ENCODE measurements at regions not wholly inside any gene's neighbourhood (a gene's known extent, or its start where the extent isn't known, plus 50 kb on each side); places are given as distances from the start of the nearest gene placed in this dataset.
"Not testable (repeated sequence)": the region's sequence is repeated elsewhere in the genome, so short reads cannot be mapped to it uniquely, and the experiment has no call there.

- DNase-seq (ENCODE audit: extremely low read depth, low read depth) = no peak
These were observed 131.6 kb downstream of the RRAGC start for GRCh38 chr1:38727684-38728584.

DNA sequence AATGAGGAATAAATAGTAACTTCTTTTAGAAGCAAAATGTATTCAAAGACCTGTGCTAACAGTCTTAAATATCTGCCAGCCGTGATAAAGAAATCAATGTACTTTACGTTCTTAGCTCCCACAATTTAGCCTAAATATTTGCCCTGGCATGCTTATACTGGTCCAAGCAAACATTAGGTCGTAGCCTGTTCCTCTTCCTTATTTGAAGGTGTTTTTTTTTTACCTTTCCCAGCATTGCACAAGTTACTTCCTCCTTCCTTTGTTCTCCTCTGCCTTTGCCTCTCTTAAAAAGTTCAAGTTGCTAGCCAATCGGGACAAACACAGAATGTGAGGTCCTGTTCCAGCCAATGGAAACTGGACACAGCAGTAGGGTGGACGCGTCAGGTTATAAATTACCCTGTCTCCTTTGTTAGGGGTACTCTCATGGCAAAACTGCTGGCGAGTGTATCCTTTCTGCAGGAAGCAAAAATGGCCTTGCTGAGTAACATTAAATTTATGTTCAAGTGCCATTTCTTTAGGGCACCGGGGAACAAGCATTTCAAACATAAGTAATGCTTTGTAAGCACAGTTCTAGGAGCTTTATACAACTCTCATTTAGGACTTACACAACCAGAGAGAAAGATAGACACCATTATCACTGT is 134.1 kb downstream of the RRAGC start:
- DNase-seq (ENCODE audit: extremely low read depth, low read depth) = not testable (repeated sequence)

More at GRCh38 chr1:38727684-38728584, 131.6 kb downstream of the RRAGC start:
- TF ChIP-seq CTCF (IDR thresholded peaks at IDR 0.05; ENCODE audit: low read depth, low read length) = no peak

DNA sequence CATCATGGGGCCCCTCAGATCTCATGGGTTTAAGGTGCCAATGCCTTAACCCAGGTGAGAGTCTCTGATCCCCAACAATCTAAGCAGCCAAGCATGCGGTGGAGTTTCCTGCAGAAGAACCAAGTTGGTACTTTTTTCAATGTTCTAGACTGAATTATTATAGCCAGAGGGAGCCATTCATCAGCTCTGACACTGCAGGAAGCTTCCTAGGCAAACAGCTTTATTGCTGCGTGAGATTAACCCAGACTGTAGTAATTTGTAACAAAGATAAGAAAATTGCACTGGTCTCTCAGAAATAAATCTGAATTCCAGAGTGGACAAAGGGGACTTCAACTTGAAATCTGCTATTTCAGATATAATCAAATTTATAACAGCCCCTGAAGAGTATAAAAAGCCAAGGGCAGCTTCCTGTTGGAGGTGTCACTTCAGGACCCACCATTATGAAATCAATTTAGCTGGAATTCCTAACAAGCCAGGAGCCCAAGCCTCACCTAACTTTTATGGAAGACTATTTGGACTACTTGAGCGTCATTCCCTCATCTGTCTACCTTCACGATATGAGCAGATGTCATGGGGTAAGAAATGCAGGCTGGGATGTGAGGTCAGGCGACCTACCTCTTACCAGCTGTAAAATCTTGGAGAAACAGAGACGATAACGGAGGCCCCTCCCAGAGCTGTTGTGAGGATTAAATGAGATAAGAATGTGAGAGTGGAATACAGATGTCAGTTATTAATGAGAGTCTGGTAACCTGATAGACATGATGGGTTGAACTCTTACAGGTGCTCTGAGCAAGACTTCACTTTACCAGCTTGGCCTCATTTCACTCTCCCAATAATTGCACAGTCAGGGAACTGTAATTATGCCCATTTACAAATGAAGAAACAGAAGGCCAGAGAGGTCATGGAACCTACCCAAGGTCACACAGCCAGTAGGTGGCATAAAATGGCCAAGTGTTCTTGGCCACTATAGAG is 135.1 kb downstream of the RRAGC start:
- DNase-seq (ENCODE audit: extremely low read depth, low read depth) = no peak
- no peak for TF ChIP-seq CTCF (IDR thresholded peaks at IDR 0.05; ENCODE audit: low read depth, low read length)

DNA sequence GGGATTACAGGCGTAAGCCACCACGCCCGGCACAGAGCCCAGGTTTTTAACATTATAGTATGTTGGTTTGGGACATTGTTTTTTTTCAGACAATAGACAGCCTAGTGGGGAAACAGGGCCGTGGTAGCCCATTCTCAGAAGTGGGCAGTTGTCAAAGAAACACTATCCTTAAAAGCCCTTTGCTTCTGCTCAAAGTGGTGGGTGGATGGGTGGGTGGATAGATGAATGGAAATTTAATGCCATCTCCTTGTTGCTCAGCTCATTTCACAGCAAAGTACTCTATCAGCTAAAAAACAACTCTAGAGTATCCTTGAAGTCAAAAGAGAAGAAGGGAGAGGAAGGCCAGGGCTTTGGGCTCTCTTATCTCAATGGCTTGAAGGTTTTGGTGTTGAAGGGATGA is 137.8 kb downstream of the RRAGC start:
- no peak for DNase-seq (ENCODE audit: extremely low read depth, low read depth)
- no peak for TF ChIP-seq CTCF (IDR thresholded peaks at IDR 0.05; ENCODE audit: low read depth, low read length)

GRCh38 chr1:38719880-38720279 is 139.7 kb downstream of the RRAGC start:
- no peak for DNase-seq (ENCODE audit: extremely low read depth, low read depth)
- no peak for TF ChIP-seq CTCF (IDR thresholded peaks at IDR 0.05; ENCODE audit: low read depth, low read length)

GRCh38 chr1:38718031-38718430 is 141.5 kb downstream of the RRAGC start:
- no peak for TF ChIP-seq CTCF (IDR thresholded peaks at IDR 0.05; ENCODE audit: low read depth, low read length)
- DNase-seq (ENCODE audit: extremely low read depth, low read depth) = no peak

DNA sequence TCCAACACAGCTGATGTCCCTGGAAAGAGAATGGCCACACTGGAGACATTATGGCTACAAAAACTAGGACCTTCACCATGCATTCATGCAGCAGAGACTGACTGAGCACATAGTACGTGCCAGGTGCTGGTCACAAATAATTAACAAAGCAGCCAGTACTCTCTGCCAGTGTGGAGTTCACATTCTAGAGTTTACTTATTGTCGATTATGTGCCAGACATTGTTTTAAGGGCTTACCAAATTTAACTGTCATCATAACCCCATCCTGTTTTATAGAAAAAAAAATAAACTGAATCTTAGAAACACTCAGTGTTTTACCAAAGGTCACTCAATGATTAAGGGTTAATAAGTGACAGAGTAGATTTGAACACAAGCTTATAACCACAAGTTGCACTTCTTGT is 143.3 kb downstream of the RRAGC start:
- TF ChIP-seq CTCF (IDR thresholded peaks at IDR 0.05; ENCODE audit: low read depth, low read length) = no peak

More for the DNA sequence above, 143.3 kb downstream of the RRAGC start:
- no peak for DNase-seq (ENCODE audit: extremely low read depth, low read depth)

Measured in AG09319 (cell line).